Neural cell (in vitro differentiated cells): ENCODE measurements at regions not wholly inside any gene's neighbourhood (a gene's known extent, or its start where the extent isn't known, plus 50 kb on each side); places are given as distances from the start of the nearest gene placed in this dataset.

Experiments
- CTCF ChIP-seq: fragments of 450-650 bp; IDR thresholded peaks from 2 replicates; pipeline ENCODE4 v1.5.1; 2014; ENCODE audit warnings: antibody characterized with exemption, mild to moderate bottlenecking, moderate library complexity; ENCODE audit not compliant: poor library complexity, severe bottlenecking
- EP300 ChIP-seq: fragments of 450-650 bp; conservative IDR thresholded peaks from 2 replicates; pipeline ENCODE4 v1.6.1; 2014; ENCODE audit warnings: antibody characterized with exemption, mild to moderate bottlenecking, moderate library complexity; ENCODE audit not compliant: poor library complexity, severe bottlenecking
- EZH2 ChIP-seq: fragments of 200-600, 300-800 bp; shearing (Covaris generic), sonication (generic); IDR thresholded peaks from 2 replicates; pipeline ENCODE4 v1.6.1; 2014; ENCODE audit warnings: antibody characterized with exemption, low read length, borderline replicate concordance, mild to moderate bottlenecking; ENCODE audit not compliant: insufficient read depth, poor library complexity, severe bottlenecking
- POLR2AphosphoS5 ChIP-seq: IDR thresholded peaks from 2 replicates; pipeline ENCODE4 v1.6.1; 2012
- RAD21 ChIP-seq: fragments of 450-650 bp; conservative IDR thresholded peaks from 2 replicates; pipeline ENCODE4 v1.6.1; 2014; ENCODE audit warnings: antibody characterized with exemption, mild to moderate bottlenecking, moderate library complexity
- REST ChIP-seq: IDR thresholded peaks from 2 replicates; pipeline ENCODE4 v1.6.1; 2012; ENCODE audit warnings: borderline replicate concordance
- SMC3 ChIP-seq: fragments of 450-650 bp; conservative IDR thresholded peaks from 2 replicates; pipeline ENCODE4 v1.6.1; 2014; ENCODE audit warnings: antibody characterized with exemption, mild to moderate bottlenecking, moderate library complexity; ENCODE audit not compliant: poor library complexity
- TAF1 ChIP-seq: IDR thresholded peaks from 2 replicates; pipeline ENCODE4 v1.6.1; 2012; ENCODE audit warnings: low read depth

GRCh38 chr11:104704146-104704830, 194.0 kb downstream of the CASP12 start:
- TF ChIP-seq POLR2AphosphoS5 (no peak), SMC3 (no peak), CTCF (no peak), EZH2 (no peak), TAF1 (no peak), REST (no peak), RAD21 (no peak), EP300 (no peak)
